GM19438 (cell line): ENCODE measurements at regions not wholly inside any gene's neighbourhood (a gene's known extent, or its start where the extent isn't known, plus 50 kb on each side); places are given as distances from the start of the nearest gene placed in this dataset.
"Not testable (repeated sequence)": the region's sequence is repeated elsewhere in the genome, so short reads cannot be mapped to it uniquely, and the experiment has no call there.

Experiments used
- ATAC-seq: cut with Tn5 transposase; IDR thresholded peaks from one replicate; pipeline ENCODE4 v1.9.1; 2021; ENCODE audit warnings: low read depth; ENCODE audit not compliant: unreplicated experiment

DNA sequence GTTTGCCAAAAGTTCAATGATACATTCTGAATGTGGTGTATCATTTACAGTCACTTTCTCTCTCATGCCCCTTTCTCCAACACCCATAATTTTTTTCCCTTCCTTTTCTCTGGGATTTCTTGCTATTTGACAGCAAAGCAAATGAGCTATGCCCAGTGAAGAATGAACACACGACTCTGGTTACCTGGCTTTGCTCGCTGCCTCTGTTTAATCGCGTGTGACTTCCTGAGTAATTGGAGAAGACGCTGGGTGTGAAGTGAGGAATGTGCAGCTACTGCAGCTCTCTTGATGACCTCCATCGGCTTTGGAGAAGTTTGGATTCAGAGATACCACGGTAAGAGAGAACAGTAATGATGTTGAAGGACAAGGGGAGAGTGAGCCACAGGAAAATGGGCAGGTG lies 651.8 kb downstream of the KIF4B start:
- ATAC-seq: no peak

DNA sequence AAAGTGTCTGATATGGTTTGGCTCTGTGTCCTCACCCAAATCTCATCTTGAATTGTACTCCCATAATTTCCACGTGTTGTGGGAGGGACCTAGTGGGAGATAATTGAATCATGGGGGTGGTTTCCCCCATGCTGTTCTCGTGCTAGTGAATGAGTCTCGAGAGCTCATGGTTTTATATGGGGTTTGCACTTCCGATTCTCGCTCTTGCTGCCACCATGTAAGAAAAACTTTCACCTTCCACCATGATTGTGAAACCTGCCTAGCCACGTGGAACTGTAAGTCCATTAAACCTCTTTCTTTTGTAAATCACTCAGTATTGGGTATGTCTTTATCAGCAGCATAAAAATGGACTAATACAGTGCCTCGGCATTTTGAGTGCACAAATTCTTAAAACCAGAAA lies 655.0 kb upstream of the SGCD start:
- ATAC-seq: not testable (repeated sequence)

- ATAC-seq: peak; percentile 81
Observed at GRCh38 chr5:155676967-155677366, 650.0 kb upstream of the SGCD start.

DNA sequence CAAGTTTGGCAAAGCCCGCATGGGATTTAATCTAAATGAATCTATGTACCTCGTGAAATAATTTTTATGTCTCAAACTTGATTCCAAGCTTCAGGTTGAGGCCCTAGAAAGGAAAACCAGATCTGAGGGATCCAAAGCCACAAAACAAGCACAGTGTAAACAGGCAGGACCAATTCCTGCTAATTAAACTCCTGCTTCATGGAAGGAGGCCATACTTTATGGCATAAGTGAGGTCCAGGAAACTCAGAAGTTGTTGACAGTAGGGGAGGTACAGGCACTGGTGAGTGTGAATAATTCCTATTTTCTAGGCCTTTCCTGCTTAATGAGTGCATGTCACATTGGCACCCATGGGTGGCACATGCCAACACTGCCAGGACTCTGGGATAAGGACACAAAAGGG lies 648.6 kb upstream of the SGCD start:
- ATAC-seq: no peak

- ATAC-seq: no peak
Observed at GRCh38 chr5:155679530-155679929, 647.4 kb upstream of the SGCD start.

DNA sequence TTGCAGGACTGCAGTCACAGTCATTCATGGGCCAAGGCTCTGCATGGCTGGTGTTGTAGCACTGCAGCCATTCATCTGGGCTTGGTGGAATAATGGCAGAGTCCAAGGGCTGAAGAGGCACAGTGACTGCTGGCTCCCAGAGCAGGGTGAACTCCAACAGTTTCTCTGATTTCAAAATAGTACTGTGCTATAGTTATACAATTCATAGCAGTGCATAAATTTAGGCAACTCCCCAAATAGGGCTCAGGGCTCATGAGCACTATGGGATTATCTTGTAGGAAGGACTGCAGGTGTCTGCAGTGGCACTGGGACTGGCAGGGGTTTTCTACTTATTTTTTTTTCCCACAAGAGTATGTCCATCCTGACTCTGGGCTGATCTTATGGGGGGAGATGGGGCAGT lies 642.5 kb upstream of the SGCD start:
- no peak for ATAC-seq

DNA sequence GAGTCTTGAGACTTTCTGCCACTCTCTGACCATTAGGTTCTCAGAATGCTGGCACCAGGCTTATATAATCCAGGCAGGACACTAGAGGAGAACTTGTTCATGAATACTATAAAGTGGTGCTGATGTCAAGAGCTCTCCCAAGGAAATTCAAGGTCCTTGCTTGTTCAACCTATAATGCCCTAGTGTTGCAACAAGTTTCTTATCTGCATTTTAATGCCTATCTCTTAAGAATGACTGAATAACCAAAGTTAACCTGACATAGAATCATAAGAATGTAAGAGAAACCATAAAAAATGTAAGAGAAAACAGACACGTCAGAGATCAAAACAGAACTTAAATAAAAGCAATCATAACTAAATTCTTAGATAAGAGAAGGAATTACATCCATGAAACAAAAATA lies 640.8 kb upstream of the SGCD start:
- ATAC-seq: no peak

DNA sequence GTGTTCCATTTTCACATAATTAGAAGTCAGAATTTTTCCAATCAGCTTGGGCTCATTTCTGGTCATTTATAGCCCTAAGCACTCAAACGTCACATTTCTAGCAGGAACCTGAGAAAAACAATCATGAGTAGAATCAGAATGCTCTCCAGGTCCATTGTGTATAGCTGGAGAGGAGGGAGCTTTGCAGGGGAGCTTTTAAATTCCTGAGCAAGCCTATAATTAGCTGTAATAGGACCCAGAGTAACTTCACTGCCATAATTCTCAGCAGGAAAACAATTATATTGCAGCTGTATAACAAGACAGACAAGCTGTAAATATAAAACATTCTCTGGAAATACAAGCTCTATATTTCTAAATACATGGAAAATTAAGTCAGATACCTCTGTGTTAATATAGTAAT lies 637.6 kb upstream of the SGCD start:
- ATAC-seq: no peak

GRCh38 chr5:155696362-155696761 lies 630.6 kb upstream of the SGCD start:
- no peak for ATAC-seq

DNA sequence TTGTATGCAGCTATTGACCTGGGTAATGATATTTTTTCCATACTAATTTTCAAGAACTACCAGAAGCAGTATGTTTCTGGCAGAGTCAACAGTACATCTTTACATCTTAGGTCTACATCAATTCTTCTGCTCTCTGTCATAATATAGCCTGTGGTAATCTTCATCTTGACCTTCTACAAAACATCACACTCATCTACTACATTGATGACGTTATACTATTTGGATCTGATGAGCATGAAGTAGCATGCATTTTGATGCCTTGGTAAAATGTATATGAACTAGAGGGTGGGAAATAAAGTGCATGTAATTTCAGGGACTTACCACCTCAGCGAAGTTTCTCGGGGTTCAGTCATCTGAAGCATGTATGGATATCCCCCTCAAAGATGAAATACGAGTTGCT lies 629.7 kb upstream of the SGCD start:
- ATAC-seq: no peak

GRCh38 chr5:155699385-155699784 lies 627.6 kb upstream of the SGCD start:
- no peak for ATAC-seq

DNA sequence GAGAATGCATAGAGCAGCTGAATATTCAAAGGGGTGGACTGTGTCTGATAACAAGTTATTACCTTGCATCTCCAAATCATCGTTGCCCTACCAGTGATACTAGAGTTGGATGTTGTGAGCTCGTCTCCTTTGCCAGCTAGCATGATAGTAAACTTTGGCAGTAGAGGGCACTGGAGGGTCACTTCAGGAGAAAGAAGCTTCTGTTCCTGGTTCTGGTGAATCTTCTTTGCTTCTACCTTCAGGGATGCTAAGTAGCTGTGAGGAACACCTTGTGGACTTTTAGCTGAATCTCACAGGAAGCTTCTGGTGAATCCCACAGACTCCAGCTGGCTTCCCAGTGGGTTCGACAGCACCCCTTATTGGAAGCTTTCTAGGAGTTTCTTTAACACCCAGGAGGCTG lies 626.6 kb upstream of the SGCD start:
- no peak for ATAC-seq

- no peak for ATAC-seq
Observed at GRCh38 chr5:155711882-155712281, 615.1 kb upstream of the SGCD start.

DNA sequence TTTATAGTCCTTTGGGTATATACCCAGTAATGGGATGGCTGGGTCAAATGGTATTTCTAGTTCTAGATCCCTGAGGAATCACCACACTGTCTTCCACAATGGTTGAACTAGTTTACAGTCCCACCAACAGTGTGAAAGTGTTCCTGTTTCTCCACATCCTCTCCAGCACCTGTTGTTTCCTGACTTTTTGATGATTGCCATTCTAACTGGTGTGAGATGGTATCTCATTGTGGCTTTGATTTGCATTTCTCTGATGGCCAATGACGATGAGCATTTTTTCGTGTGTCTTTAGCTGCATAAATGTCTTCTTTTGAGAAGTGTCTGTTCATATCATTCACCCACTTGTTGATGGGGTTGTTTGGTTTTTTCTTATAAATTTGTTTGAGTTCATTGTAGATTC lies 612.5 kb upstream of the SGCD start:
- ATAC-seq: not testable (repeated sequence)

DNA sequence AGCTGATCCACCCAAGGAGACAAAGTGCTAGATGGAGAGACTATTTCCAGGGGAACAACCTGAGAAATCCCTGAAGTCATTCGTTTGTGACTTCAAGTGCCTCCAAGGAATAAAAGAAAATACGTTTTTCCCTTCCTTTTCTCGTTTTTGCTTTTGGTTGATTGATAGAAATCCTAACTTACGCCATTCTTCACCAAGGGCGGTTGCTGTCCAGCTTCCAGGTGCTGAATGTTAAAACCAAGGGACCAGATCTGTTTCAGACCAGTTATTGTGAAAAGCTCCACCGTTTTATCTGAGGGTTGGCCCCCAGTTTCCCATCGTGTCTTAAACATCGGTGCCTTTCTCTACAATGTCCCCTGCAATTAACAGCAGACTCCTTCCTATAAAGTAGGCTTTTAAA lies 600.7 kb upstream of the SGCD start:
- ATAC-seq: no peak

GRCh38 chr5:155727512-155728145 lies 599.3 kb upstream of the SGCD start:
- no peak for ATAC-seq

GRCh38 chr5:155728146-155728856 lies 598.7 kb upstream of the SGCD start:
- ATAC-seq: no peak

DNA sequence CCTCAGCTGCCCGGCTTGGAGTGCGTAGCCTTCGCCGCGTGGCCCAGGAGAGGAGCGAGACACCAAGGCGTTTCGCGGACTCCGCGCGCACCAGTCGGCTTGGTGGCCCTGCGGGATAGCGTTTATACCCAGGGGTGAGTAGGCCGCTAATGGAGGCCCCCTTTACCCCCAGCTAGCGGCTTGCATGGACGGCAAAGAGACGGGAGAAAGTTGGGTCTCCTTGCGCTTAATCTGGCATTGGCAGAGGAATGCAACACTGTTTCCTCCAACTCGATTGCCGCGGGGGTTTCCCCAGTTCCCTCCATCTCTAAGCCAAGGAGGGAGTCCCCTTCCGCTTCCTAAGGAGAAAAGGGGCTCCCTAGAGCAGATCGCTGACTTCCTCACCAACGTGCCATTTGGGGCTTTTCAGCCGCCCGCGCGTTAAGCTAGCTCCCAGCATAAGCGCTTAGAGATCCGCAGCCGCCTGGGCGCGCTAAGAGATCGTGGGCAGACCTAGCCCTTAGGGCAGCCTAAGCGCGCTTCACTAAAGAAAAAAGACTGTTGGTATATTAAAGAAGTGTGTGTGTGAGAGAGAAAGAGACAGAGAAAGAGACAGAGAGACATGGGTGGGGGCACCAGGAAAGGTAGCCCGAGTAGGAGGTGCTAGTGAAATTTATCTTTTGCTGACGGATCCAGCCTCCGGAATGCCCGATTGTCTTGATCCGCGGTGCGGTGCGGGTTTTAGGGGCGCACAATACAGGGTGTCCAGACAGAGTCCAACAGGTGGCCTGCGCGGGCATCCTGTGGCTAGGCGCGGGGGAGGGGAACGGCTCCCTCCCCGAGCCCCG lies 597.9 kb upstream of the SGCD start:
- no peak for ATAC-seq

- no peak for ATAC-seq
Observed at GRCh38 chr5:155729684-155730059, 597.3 kb upstream of the SGCD start.

GRCh38 chr5:155732587-155733376 lies 594.2 kb upstream of the SGCD start:
- no peak for ATAC-seq

DNA sequence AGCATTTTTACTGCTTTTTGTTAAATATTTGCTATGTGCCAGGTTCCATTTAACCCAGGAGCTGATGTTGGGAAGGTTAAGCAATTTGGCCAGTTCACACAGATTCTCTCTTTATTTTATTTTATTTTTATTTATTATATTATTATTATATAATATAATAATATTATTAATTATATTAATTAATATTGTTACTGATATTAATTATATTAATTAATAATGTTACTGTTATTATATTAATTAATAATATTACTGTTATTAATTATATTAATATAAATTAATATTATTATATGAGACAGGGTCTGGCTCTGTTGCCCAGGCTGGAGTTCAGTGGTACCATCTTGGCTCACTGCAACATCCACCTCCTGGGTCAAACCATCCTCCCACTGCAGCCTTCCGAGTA lies 593.0 kb upstream of the SGCD start:
- ATAC-seq: no peak
